Tibial nerve (tissue), 4 donors: ENCODE measurements at regions not wholly inside any gene's neighbourhood (a gene's known extent, or its start where the extent isn't known, plus 50 kb on each side); places are given as distances from the start of the nearest gene placed in this dataset.

ENCODE experiments used
- DNase-seq, 2 donors: peaks; one replicate each; pipeline ENCODE4 v3.0.0-alpha.2; 2019; ENCODE audit warnings: low spot score in 2 of 2
- H3K27ac ChIP-seq, 4 donors: fragments of 200-600 bp; sonication (generic) in 3 of 4; one replicate each; pipeline ENCODE4 v1.5.1; 2017 to 2019; ENCODE audit warnings: mild to moderate bottlenecking in 1 of 4
- H3K27me3 ChIP-seq, 2 donors: fragments of 200-600 bp; sonication (generic) in 1 of 2; one replicate each; pipeline versions ENCODE4 v1.5.1 to v1.6.0; 2017 to 2019
- H3K36me3 ChIP-seq, 3 donors: fragments of 200-600 bp; sonication (generic); one replicate each; pipeline ENCODE4 v1.5.1; 2018 to 2019
- H3K4me1 ChIP-seq, 4 donors: fragments of 200-600 bp; sonication (generic) in 3 of 4; one replicate each; pipeline ENCODE4 v1.5.1; 2017 to 2019
- H3K4me3 ChIP-seq, 4 donors: fragments of 200-600 bp; sonication (generic) in 3 of 4; one replicate each; pipeline ENCODE4 v1.5.1; 2017 to 2019; ENCODE audit warnings: mild to moderate bottlenecking in 1 of 4, moderate library complexity in 1 of 4
- H3K9me3 ChIP-seq, 4 donors: fragments of 200-600 bp; sonication (generic) in 3 of 4; one replicate each; pipeline ENCODE4 v1.5.1; 2017 to 2019
- CTCF ChIP-seq, 5 experiments: fragments of 200-600 bp in 3 of 5; fragments of 450-650 bp in 2 of 5; sonication (generic) in 3 of 5; IDR thresholded peaks; one replicate each; pipeline ENCODE4 v1.5.1; 2016 to 2019; ENCODE audit warnings: antibody characterized with exemption in 5 of 5, mild to moderate bottlenecking in 3 of 5, moderate library complexity in 2 of 5
- EP300 ChIP-seq, 2 donors: sonication (generic); formaldehyde crosslinking; IDR thresholded peaks; one replicate each; pipeline ENCODE4 v1.6.1; 2017; ENCODE audit warnings: antibody characterized with exemption in 2 of 2, mild to moderate bottlenecking in 1 of 2
- POLR2A ChIP-seq, 2 donors: fragments of 450-650 bp; IDR thresholded peaks; one replicate each; pipeline ENCODE4 v1.6.1; 2017; ENCODE audit warnings: antibody characterized with exemption in 2 of 2, mild to moderate bottlenecking in 2 of 2, moderate library complexity in 2 of 2
- WGBS, 2 donors: methylation state at CpG; one replicate each; pipeline ENCODE4 v1.1.5; 2018; 5-methylcytosine and 5-hydroxymethylcytosine counted together

- Histone ChIP-seq H3K9me3 (no peaks in the 10 kb centered on the region), H3K27ac (no peak overlapping the region), H3K4me3 (no peak overlapping the region), H3K4me1 (no peaks in the 10 kb centered on the region), H3K27me3 (no peaks in the 10 kb centered on the region), H3K36me3 (no peaks in the 10 kb centered on the region)
- TF ChIP-seq CTCF (IDR thresholded peaks at IDR 0.05) (no peak), POLR2A (IDR thresholded peaks at IDR 0.05) (no peak), EP300 (IDR thresholded peaks at IDR 0.05) (no peak)
- WGBS, 2 donors: 75 to 77% methylated on average over 3 of the region's 3 CpGs
- no peak for DNase-seq
Measured at GRCh38 chr2:22912398-22912797, 472.6 kb upstream of the KLHL29 start.

- no peak overlapping the region for H3K27ac ChIP-seq
- 79 to 85% methylated on average over 1 of the region's 1 CpG for WGBS, 2 donors
- no peak overlapping the region for H3K4me3 ChIP-seq
- H3K27me3 ChIP-seq: no peaks in the 10 kb centered on the region
- H3K36me3 ChIP-seq: no peaks in the 10 kb centered on the region
- TF ChIP-seq POLR2A (IDR thresholded peaks at IDR 0.05): no peak
- no peak for TF ChIP-seq EP300 (IDR thresholded peaks at IDR 0.05)
- TF ChIP-seq CTCF (IDR thresholded peaks at IDR 0.05): no peak
- no peak for DNase-seq
- no peaks in the 10 kb centered on the region for H3K9me3 ChIP-seq
- H3K4me1 ChIP-seq: no peaks in the 10 kb centered on the region
Measured at GRCh38 chr2:22929998-22930397, 455.0 kb upstream of the KLHL29 start.

GRCh38 chr2:22930781-22931180, 454.2 kb upstream of the KLHL29 start:
- no peak overlapping the region for H3K27ac ChIP-seq
- H3K4me3 ChIP-seq: no peak overlapping the region
- no peaks in the 10 kb centered on the region for H3K36me3 ChIP-seq
- H3K27me3 ChIP-seq: no peaks in the 10 kb centered on the region
- TF ChIP-seq CTCF (IDR thresholded peaks at IDR 0.05): no peak
- no peak for TF ChIP-seq EP300 (IDR thresholded peaks at IDR 0.05)
- no peak for TF ChIP-seq POLR2A (IDR thresholded peaks at IDR 0.05)
- 46 to 48% methylated on average over 6 of the region's 6 CpGs for WGBS, 2 donors
- no peak for DNase-seq
- H3K9me3 ChIP-seq: no peaks in the 10 kb centered on the region
- H3K4me1 ChIP-seq: no peaks in the 10 kb centered on the region

GRCh38 chr2:22932288-22932687, 452.7 kb upstream of the KLHL29 start:
- Histone ChIP-seq H3K27ac (no peak overlapping the region), H3K36me3 (no peaks in the 10 kb centered on the region), H3K4me3 (no peak overlapping the region), H3K27me3 (no peaks in the 10 kb centered on the region), H3K4me1 (no peaks in the 10 kb centered on the region), H3K9me3 (no peaks in the 10 kb centered on the region)
- TF ChIP-seq EP300 (IDR thresholded peaks at IDR 0.05): no peak
- TF ChIP-seq POLR2A (IDR thresholded peaks at IDR 0.05): no peak
- no peak for TF ChIP-seq CTCF (IDR thresholded peaks at IDR 0.05)
- DNase-seq: no peak
- WGBS, 2 donors: 76 to 83% methylated on average over 3 of the region's 3 CpGs

DNA sequence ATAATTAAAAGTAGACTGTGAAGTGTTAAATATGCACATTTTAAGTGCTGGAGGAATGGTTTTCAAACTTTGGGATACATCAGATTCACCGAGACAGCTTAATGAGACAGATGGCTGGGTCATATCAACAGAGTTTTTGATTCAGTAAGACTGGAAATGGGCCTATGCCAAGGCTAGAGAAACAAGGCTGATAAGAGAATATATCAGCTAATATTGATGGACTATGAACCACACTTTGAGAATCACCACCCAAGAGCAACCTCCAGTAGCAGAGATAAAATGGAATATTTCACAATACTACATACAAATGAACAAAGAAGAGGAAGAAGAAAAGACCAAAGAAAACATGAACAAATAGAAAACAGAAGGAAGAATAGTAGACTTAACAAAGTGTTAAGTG, 450.2 kb upstream of the KLHL29 start:
- H3K36me3 ChIP-seq: no peaks in the 10 kb centered on the region
- no peak overlapping the region for H3K4me3 ChIP-seq
- no peak overlapping the region for H3K27ac ChIP-seq
- TF ChIP-seq EP300 (IDR thresholded peaks at IDR 0.05) (no peak), CTCF (IDR thresholded peaks at IDR 0.05) (no peak)
- H3K27me3 ChIP-seq: no peaks in the 10 kb centered on the region
- H3K4me1 ChIP-seq: no peaks in the 10 kb centered on the region
- no peak for DNase-seq
- WGBS, 2 donors: 69 to 80% methylated on average over 1 of the region's 1 CpG
- no peaks in the 10 kb centered on the region for H3K9me3 ChIP-seq
